Brain microvascular endothelial cell (primary cell): ENCODE measurements at regions not wholly inside any gene's neighbourhood (a gene's known extent, or its start where the extent isn't known, plus 50 kb on each side); places are given as distances from the start of the nearest gene placed in this dataset.
A peak's percentile ranks its signal among the peaks of the same experiment; 100 is the strongest.

Experiments used
- DNase-seq: peaks from one replicate; pipeline ENCODE4 v3.0.0-alpha.2; 2020
- H3K27ac ChIP-seq: fragments of 250-450 bp; sonication (Bioruptor Pico); 2 replicates; pipeline ENCODE4 v1.5.1; 2020; ENCODE audit warnings: mild to moderate bottlenecking, moderate library complexity
- H3K27me3 ChIP-seq: fragments of 250-450 bp; sonication (Bioruptor Pico); replicated peaks from 2 replicates; pipeline ENCODE4 v1.5.1; 2020; ENCODE audit warnings: mild to moderate bottlenecking
- H3K36me3 ChIP-seq: fragments of 250-450 bp; sonication (Bioruptor Pico); replicated peaks from 2 replicates; pipeline ENCODE4 v1.5.1; 2020; ENCODE audit warnings: mild to moderate bottlenecking
- H3K4me3 ChIP-seq: 2 replicates; pipeline ENCODE4 v1.5.1; 2011; ENCODE audit warnings: low read depth, mild to moderate bottlenecking, control low read depth, low read length, moderate library complexity
- CTCF ChIP-seq: IDR thresholded peaks from 2 replicates; pipeline ENCODE4 v1.5.1; 2011; ENCODE audit warnings: low read depth, mild to moderate bottlenecking, moderate library complexity, low read length, control low read depth, inconsistent platforms; ENCODE audit errors: missing control alignments
- in situ Hi-C: cut with HindIII; loops from 2 replicates; pipeline ENCODE4 v1.10.0; 2017; ENCODE audit warnings: low sequenced_read_pairs, low pct_ligation_motif_present

GRCh38 chr11:91086028-91086427 lies 863.2 kb upstream of the CHORDC1 start:
- no peaks in the 10 kb centered on the region for H3K36me3 ChIP-seq
- TF ChIP-seq CTCF = no peak
- DNase-seq = no peak
- H3K27ac ChIP-seq = no peak overlapping the region
- H3K4me3 ChIP-seq = no peak overlapping the region
- H3K27me3 ChIP-seq = no peaks in the 10 kb centered on the region
- in situ Hi-C loops = no loop called here

- Histone ChIP-seq H3K27ac (no peak overlapping the region), H3K36me3 (no peaks in the 10 kb centered on the region), H3K27me3 (no peaks in the 10 kb centered on the region), H3K4me3 (no peak overlapping the region)
- no peak for DNase-seq
- in situ Hi-C loops = no loop called here
- TF ChIP-seq CTCF = no peak
These were observed 859.4 kb upstream of the CHORDC1 start for GRCh38 chr11:91082255-91082654.

- no peak overlapping the region for H3K27ac ChIP-seq
These were observed 858.7 kb upstream of the CHORDC1 start for GRCh38 chr11:91081440-91082043.

GRCh38 chr11:91078221-91078620 lies 855.4 kb upstream of the CHORDC1 start:
- H3K27ac ChIP-seq = no peak overlapping the region
- in situ Hi-C loops = no loop called here
- H3K27me3 ChIP-seq = no peaks in the 10 kb centered on the region
- H3K4me3 ChIP-seq = no peak overlapping the region
- no peak for DNase-seq
- H3K36me3 ChIP-seq = no peaks in the 10 kb centered on the region
- TF ChIP-seq CTCF = no peak

More at GRCh38 chr11:91081440-91082043, 858.7 kb upstream of the CHORDC1 start:
- peak; percentile 51 for DNase-seq
- Histone ChIP-seq H3K36me3 (no peaks in the 10 kb centered on the region), H3K4me3 (no peak overlapping the region), H3K27me3 (no peaks in the 10 kb centered on the region)
- in situ Hi-C loops = no loop called here
- no peak for TF ChIP-seq CTCF

GRCh38 chr11:91075032-91075695 lies 852.3 kb upstream of the CHORDC1 start:
- in situ Hi-C loops = no loop called here
- no peaks in the 10 kb centered on the region for H3K36me3 ChIP-seq

More at GRCh38 chr11:91075032-91075695, 852.3 kb upstream of the CHORDC1 start:
- no peak for DNase-seq
- no peaks in the 10 kb centered on the region for H3K27me3 ChIP-seq
- H3K27ac ChIP-seq = no peak overlapping the region
- no peak overlapping the region for H3K4me3 ChIP-seq
- TF ChIP-seq CTCF = no peak
